Ectodermal cell (in vitro differentiated cells): ENCODE measurements at regions not wholly inside any gene's neighbourhood (a gene's known extent, or its start where the extent isn't known, plus 50 kb on each side); places are given as distances from the start of the nearest gene placed in this dataset.

ENCODE experiments used
- H3K27ac ChIP-seq: 2 replicates; pipeline ENCODE4 v1.7.0; 2013; ENCODE audit warnings: mild to moderate bottlenecking, low read depth, low read length; ENCODE audit not compliant: insufficient read depth, poor library complexity, severe bottlenecking
- H3K27me3 ChIP-seq: 2 replicates; pipeline ENCODE4 v1.7.0; 2013; ENCODE audit warnings: mild to moderate bottlenecking, low read length; ENCODE audit not compliant: insufficient read depth, control insufficient read depth, poor library complexity, severe bottlenecking
- H3K36me3 ChIP-seq: one replicate; pipeline ENCODE4 v1.7.0; 2013; ENCODE audit warnings: low read length; ENCODE audit not compliant: control insufficient read depth, insufficient read depth
- H3K4me1 ChIP-seq: one replicate; pipeline ENCODE4 v1.7.0; 2013; ENCODE audit warnings: low read length; ENCODE audit not compliant: control insufficient read depth, insufficient read depth
- H3K4me3 ChIP-seq: 2 replicates; pipeline ENCODE4 v1.7.0; 2013; ENCODE audit warnings: low read depth, low read length, control low read depth; ENCODE audit not compliant: insufficient read depth
- H3K9me3 ChIP-seq: 2 replicates; pipeline ENCODE4 v1.7.0; 2013; ENCODE audit warnings: mild to moderate bottlenecking, low read length, moderate library complexity; ENCODE audit not compliant: control insufficient read depth
- WGBS, 2 experiments: methylation state at CpG; one replicate each; pipeline ENCODE4 v1.1.7; 2013; ENCODE audit warnings: missing lambda C conversion rate in 2 of 2; 5-methylcytosine and 5-hydroxymethylcytosine counted together

DNA sequence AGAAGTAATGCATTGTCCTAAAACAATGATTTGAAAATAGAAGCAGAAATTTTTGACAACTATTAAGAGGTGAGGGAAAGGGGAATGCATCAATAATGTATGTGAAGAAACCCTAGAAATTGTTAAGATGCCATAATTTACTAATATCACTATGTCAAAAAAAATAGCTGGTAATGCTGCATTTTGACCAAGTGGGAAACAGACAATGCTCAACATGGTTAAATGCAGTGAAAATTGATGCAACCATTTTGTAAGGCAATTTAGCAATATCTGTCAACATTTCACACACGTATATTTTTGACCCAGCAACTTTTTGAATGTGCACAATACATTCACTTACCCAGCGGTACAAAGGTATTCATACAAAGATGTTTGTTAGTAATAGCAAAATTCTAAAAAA, 381.6 kb downstream of the CDH11 start:
- Histone ChIP-seq H3K36me3 (no peaks in the 10 kb centered on the region), H3K4me3 (no peak overlapping the region), H3K4me1 (no peaks in the 10 kb centered on the region), H3K27me3 (no peaks in the 10 kb centered on the region), H3K9me3 (no peaks in the 10 kb centered on the region), H3K27ac (no peak overlapping the region)
- 80 to 88% methylated on average over 1 of the region's 2 CpGs for WGBS, 2 experiments

GRCh38 chr16:64738321-64738960, 383.4 kb downstream of the CDH11 start:
- H3K4me1 ChIP-seq, result no peaks in the 10 kb centered on the region
- 92 to 94% methylated on average over 1 of the region's 1 CpG for WGBS, 2 experiments
- H3K27ac ChIP-seq, result no peak overlapping the region

DNA sequence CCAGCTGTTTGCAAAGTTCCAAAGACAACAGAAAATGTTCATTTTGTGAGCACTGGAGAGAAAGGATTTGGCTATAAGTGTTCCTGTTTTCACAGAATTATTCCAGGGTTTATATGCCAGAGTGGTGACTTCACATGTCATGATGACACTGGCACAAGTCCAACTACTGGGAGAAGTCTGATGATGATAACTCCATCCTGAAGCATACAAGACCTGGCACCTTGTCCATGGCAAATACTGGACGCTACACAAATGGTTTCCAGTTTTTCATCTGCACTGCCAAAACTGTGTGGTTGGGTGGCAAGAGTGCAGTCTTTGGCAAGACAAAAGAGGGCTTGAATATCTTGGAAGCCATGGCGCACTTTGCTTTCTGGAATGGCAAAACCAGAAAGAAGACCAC, 385.0 kb downstream of the CDH11 start:
- 92 to 93% methylated on average over 2 of the region's 2 CpGs for WGBS, 2 experiments
- H3K9me3 ChIP-seq, result no peaks in the 10 kb centered on the region
- no peaks in the 10 kb centered on the region for H3K4me1 ChIP-seq
- no peaks in the 10 kb centered on the region for H3K27me3 ChIP-seq
- H3K27ac ChIP-seq, result no peak overlapping the region
- no peak overlapping the region for H3K4me3 ChIP-seq
- no peaks in the 10 kb centered on the region for H3K36me3 ChIP-seq

More at GRCh38 chr16:64738321-64738960, 383.4 kb downstream of the CDH11 start:
- H3K9me3 ChIP-seq, result no peaks in the 10 kb centered on the region
- H3K27me3 ChIP-seq, result no peaks in the 10 kb centered on the region
- no peak overlapping the region for H3K4me3 ChIP-seq
- H3K36me3 ChIP-seq, result no peaks in the 10 kb centered on the region

GRCh38 chr16:64731891-64732290, 390.0 kb downstream of the CDH11 start:
- WGBS, 2 experiments, result 96 to 98% methylated on average over 1 of the region's 1 CpG
- Histone ChIP-seq H3K27me3 (no peaks in the 10 kb centered on the region), H3K4me3 (no peak overlapping the region), H3K9me3 (no peaks in the 10 kb centered on the region), H3K36me3 (no peaks in the 10 kb centered on the region), H3K27ac (no peak overlapping the region), H3K4me1 (no peaks in the 10 kb centered on the region)

- Histone ChIP-seq H3K27me3 (no peaks in the 10 kb centered on the region), H3K27ac (no peak overlapping the region), H3K4me3 (no peak overlapping the region), H3K4me1 (no peaks in the 10 kb centered on the region), H3K36me3 (no peaks in the 10 kb centered on the region), H3K9me3 (no peaks in the 10 kb centered on the region)
- WGBS, 2 experiments, result 93 to 100% methylated on average over 2 of the region's 2 CpGs
Observed at GRCh38 chr16:64730261-64730660, 391.6 kb downstream of the CDH11 start.

- no peaks in the 10 kb centered on the region for H3K4me1 ChIP-seq
- no peak overlapping the region for H3K4me3 ChIP-seq
- no peaks in the 10 kb centered on the region for H3K9me3 ChIP-seq
- H3K36me3 ChIP-seq, result no peaks in the 10 kb centered on the region
- H3K27me3 ChIP-seq, result no peaks in the 10 kb centered on the region
- no peak overlapping the region for H3K27ac ChIP-seq
- 87 to 88% methylated on average over 5 of the region's 5 CpGs for WGBS, 2 experiments
Observed at GRCh38 chr16:64724339-64724738, 397.5 kb downstream of the CDH11 start.

GRCh38 chr16:64718486-64718885, 403.4 kb downstream of the CDH11 start:
- Histone ChIP-seq H3K27me3 (no peaks in the 10 kb centered on the region), H3K9me3 (no peaks in the 10 kb centered on the region), H3K4me3 (no peak overlapping the region), H3K27ac (no peak overlapping the region), H3K36me3 (no peaks in the 10 kb centered on the region), H3K4me1 (no peaks in the 10 kb centered on the region)
- WGBS, 2 experiments, result 95 to 96% methylated on average over 7 of the region's 7 CpGs

DNA sequence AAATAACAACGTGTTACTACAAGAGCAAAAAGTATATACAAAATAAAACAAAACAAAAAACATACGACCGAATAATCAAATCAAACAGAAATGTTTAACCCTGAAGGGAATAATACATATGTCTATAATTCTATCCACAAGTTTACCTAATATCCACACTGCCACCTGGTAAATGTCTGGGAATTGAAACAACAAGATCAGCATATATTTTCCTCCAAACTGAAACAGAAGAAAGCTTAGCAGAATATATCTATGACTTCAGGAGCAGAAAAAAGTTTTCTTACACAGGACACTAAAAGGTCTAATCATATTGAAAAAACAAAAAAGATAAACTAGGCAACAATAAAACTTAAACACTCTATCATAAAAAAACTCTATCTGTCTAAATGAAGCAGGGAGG, 404.0 kb downstream of the CDH11 start:
- H3K9me3 ChIP-seq, result no peaks in the 10 kb centered on the region
- H3K27me3 ChIP-seq, result no peaks in the 10 kb centered on the region
- 92% methylated on average over 3 of the region's 3 CpGs; no CpG with 5 or more reads in 1 of the 2 experiments for WGBS, 2 experiments
- no peaks in the 10 kb centered on the region for H3K4me1 ChIP-seq
- H3K36me3 ChIP-seq, result no peaks in the 10 kb centered on the region
- H3K4me3 ChIP-seq, result no peak overlapping the region
- no peak overlapping the region for H3K27ac ChIP-seq

DNA sequence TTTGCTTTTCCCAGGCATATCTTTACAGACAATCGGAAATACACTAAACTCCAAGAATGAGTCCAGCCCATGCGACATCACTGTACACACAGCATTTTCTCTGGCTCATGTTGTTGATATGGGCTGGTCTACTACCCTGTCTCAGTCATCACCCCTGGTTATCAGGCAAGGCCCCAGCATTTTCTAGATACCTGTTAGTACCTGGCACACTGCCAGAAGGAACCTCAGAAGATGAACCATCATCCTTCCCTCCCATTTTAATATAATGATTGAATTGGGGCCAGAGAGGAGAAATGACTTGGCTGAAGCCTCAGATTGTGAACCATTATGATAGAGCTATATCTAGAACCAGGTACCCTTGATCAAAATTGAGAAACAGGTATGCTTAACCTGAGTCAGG, 406.2 kb downstream of the CDH11 start:
- WGBS, 2 experiments, result 93 to 98% methylated on average over 2 of the region's 2 CpGs
- no peak overlapping the region for H3K27ac ChIP-seq
- no peaks in the 10 kb centered on the region for H3K27me3 ChIP-seq
- H3K4me3 ChIP-seq, result no peak overlapping the region
- H3K9me3 ChIP-seq, result no peaks in the 10 kb centered on the region
- no peaks in the 10 kb centered on the region for H3K36me3 ChIP-seq
- no peaks in the 10 kb centered on the region for H3K4me1 ChIP-seq

GRCh38 chr16:64712026-64712425, 409.8 kb downstream of the CDH11 start:
- Histone ChIP-seq H3K9me3 (no peaks in the 10 kb centered on the region), H3K36me3 (no peaks in the 10 kb centered on the region), H3K4me3 (no peak overlapping the region), H3K27me3 (no peaks in the 10 kb centered on the region), H3K4me1 (no peaks in the 10 kb centered on the region), H3K27ac (no peak overlapping the region)
- WGBS, 2 experiments, result 86 to 98% methylated on average over 2 to 3 of the region's 3 CpGs

GRCh38 chr16:64711596-64711995, 410.3 kb downstream of the CDH11 start:
- Histone ChIP-seq H3K4me1 (no peaks in the 10 kb centered on the region), H3K27ac (no peak overlapping the region), H3K36me3 (no peaks in the 10 kb centered on the region), H3K9me3 (no peaks in the 10 kb centered on the region), H3K27me3 (no peaks in the 10 kb centered on the region), H3K4me3 (no peak overlapping the region)
- WGBS, 2 experiments, result 94 to 95% methylated on average over 1 to 2 of the region's 2 CpGs
